Breast epithelium (tissue), 3 donors: ENCODE measurements at regions not wholly inside any gene's neighbourhood (a gene's known extent, or its start where the extent isn't known, plus 50 kb on each side); places are given as distances from the start of the nearest gene placed in this dataset.

ENCODE experiments used
- POLR2AphosphoS5 ChIP-seq, 3 donors: sonication (generic); formaldehyde crosslinking; IDR thresholded peaks; one replicate each; pipeline ENCODE4 v1.6.1; 2017; ENCODE audit warnings: antibody characterized with exemption in 3 of 3
- TF ChIP-seq, protein P1 (sequence below), 3 donors: fragments of 450-650 bp; IDR thresholded peaks; one replicate each; pipeline ENCODE4 v1.5.1; 2016 to 2017; ENCODE audit warnings: antibody characterized with exemption in 3 of 3, mild to moderate bottlenecking in 3 of 3, moderate library complexity in 3 of 3

DNA sequence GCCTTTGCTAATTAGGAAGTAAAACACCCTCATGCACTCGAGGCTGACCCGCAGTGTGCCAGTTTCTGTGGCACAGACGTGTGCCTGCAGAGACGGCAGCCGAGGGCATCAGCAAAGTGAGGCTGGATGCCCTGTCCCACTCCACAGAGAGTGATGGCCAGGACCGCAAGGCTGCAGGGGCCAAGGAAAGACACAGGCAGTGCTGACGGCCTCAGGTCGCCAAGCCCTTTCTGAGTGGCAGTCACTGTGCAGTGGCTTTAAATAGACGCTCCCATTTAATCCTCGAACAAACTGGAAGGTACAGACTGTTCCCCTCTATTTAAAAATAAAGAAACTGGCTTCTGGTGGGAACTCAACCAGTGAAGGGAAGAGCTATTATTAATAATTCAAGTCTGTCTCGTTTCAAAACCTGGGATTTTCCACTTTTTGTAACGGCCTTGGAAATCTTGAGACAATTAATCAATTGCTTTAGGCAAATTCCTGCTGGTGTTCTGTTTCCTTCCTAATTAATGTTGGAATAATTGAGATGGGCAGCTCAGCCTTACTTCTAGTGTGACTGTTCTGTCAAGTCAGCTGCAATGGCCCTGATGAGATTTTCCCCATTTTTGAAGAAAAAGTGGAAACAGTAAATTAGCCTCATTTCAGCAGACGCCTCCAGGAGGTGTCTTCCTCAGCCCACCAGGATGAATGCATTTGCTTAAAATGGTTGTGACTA lies 644.6 kb upstream of the RAB6C start:
- TF ChIP-seq, protein P1, sequence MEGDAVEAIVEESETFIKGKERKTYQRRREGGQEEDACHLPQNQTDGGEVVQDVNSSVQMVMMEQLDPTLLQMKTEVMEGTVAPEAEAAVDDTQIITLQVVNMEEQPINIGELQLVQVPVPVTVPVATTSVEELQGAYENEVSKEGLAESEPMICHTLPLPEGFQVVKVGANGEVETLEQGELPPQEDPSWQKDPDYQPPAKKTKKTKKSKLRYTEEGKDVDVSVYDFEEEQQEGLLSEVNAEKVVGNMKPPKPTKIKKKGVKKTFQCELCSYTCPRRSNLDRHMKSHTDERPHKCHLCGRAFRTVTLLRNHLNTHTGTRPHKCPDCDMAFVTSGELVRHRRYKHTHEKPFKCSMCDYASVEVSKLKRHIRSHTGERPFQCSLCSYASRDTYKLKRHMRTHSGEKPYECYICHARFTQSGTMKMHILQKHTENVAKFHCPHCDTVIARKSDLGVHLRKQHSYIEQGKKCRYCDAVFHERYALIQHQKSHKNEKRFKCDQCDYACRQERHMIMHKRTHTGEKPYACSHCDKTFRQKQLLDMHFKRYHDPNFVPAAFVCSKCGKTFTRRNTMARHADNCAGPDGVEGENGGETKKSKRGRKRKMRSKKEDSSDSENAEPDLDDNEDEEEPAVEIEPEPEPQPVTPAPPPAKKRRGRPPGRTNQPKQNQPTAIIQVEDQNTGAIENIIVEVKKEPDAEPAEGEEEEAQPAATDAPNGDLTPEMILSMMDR (IDR thresholded peaks at IDR 0.05): no peak
- no peak for TF ChIP-seq POLR2AphosphoS5 (IDR thresholded peaks at IDR 0.05)
